ENCODE measurements at regions not wholly inside any gene's neighbourhood (a gene's known extent, or its start where the extent isn't known, plus 50 kb on each side); places are given as distances from the start of the nearest gene placed in this dataset.
A peak's percentile ranks its signal among the peaks of the same experiment; 100 is the strongest.
"Not testable (repeated sequence)": the region's sequence is repeated elsewhere in the genome, so short reads cannot be mapped to it uniquely, and the experiment has no call there.

- H3K27me3 Mint-ChIP-seq = peaks cover 0 to 11% (median 0%) of the 10 kb centered on the region in 5 donors
- H3K4me3 Mint-ChIP-seq = no peak overlapping the region
- no peak for ATAC-seq
- peaks cover 0 to 34% (median 10%) of the 10 kb centered on the region in 9 donors for H3K9me3 Mint-ChIP-seq
- H3K4me1 Mint-ChIP-seq = peaks cover 0 to 7% (median 1%) of the 10 kb centered on the region in 4 donors
- POLR2A ChIA-PET = no interaction called here
- no peak overlapping the region for H3K27ac Mint-ChIP-seq
- H3K36me3 Mint-ChIP-seq = peaks cover 0 to 5% (median 1%) of the 10 kb centered on the region in 3 donors
- DNase-seq = no peak
Observed at GRCh38 chr15:19987389-19988048, 554.1 kb downstream of the GOLGA6L6 start.

- peaks cover 0 to 8% (median under 1%) of the 10 kb centered on the region in 5 donors for H3K27me3 Mint-ChIP-seq
- no peak overlapping the region for H3K27ac Mint-ChIP-seq
- no peak overlapping the region for H3K4me3 Mint-ChIP-seq
- H3K9me3 Mint-ChIP-seq = peaks cover 0 to 40% (median 2%) of the 10 kb centered on the region in 9 donors
- DNase-seq = no peak
- POLR2A ChIA-PET = no interaction called here
- no peak for ATAC-seq
- H3K4me1 Mint-ChIP-seq = peaks cover 0 to 7% (median 1%) of the 10 kb centered on the region in 4 donors
- H3K36me3 Mint-ChIP-seq = peaks cover 0 to 4% (median 1%) of the 10 kb centered on the region in 3 donors
Observed at GRCh38 chr15:19984101-19984500, 557.5 kb downstream of the GOLGA6L6 start.

- no peak overlapping the region for H3K27ac Mint-ChIP-seq
- no peaks in the 10 kb centered on the region for H3K4me1 Mint-ChIP-seq
- POLR2A ChIA-PET = no interaction called here
- H3K36me3 Mint-ChIP-seq = no peaks in the 10 kb centered on the region
- DNase-seq (no peak), ATAC-seq (no peak)
- no peak overlapping the region for H3K4me3 Mint-ChIP-seq
- H3K27me3 Mint-ChIP-seq = peaks cover 0 to 4% (median 0%) of the 10 kb centered on the region in 5 donors
- peaks cover 0 to 17% (median 4%) of the 10 kb centered on the region in 9 donors for H3K9me3 Mint-ChIP-seq
Observed at GRCh38 chr15:19974998-19975397, 566.6 kb downstream of the GOLGA6L6 start.

- H3K27ac Mint-ChIP-seq = peak overlapping the region in 1 of 10 donors; percentile 65
- ATAC-seq (no peak), DNase-seq (no peak)
- H3K4me1 Mint-ChIP-seq = no peaks in the 10 kb centered on the region
- H3K36me3 Mint-ChIP-seq = no peaks in the 10 kb centered on the region
- peaks cover 0 to 15% (median 2%) of the 10 kb centered on the region in 9 donors for H3K9me3 Mint-ChIP-seq
- peaks cover 0 to 4% (median 0%) of the 10 kb centered on the region in 5 donors for H3K27me3 Mint-ChIP-seq
- POLR2A ChIA-PET = no interaction called here
- H3K4me3 Mint-ChIP-seq = no peak overlapping the region
Observed at GRCh38 chr15:19973718-19974117, 567.9 kb downstream of the GOLGA6L6 start.

GRCh38 chr15:19972582-19972981 is 569.0 kb downstream of the GOLGA6L6 start:
- DNase-seq = peak in 2 of 10 donors; percentile 5 to 8
- Mint-ChIP-seq H3K9me3 (peaks cover 0 to 19% (median 2%) of the 10 kb centered on the region in 9 donors), H3K27ac (peak overlapping the region in 1 of 10 donors; percentile 57)
- ATAC-seq, H3K4me1 Mint-ChIP-seq, POLR2A ChIA-PET, H3K4me3 Mint-ChIP-seq, H3K27me3 Mint-ChIP-seq, H3K36me3 Mint-ChIP-seq: not testable (repeated sequence)

GRCh38 chr15:19965574-19965973 is 576.0 kb downstream of the GOLGA6L6 start:
- H3K27me3 Mint-ChIP-seq, H3K27ac Mint-ChIP-seq, H3K4me3 Mint-ChIP-seq, ATAC-seq, DNase-seq, H3K36me3 Mint-ChIP-seq, POLR2A ChIA-PET, H3K4me1 Mint-ChIP-seq: not testable (repeated sequence)
- peaks cover 0 to 19% (median 0%) of the 10 kb centered on the region in 9 donors for H3K9me3 Mint-ChIP-seq

- H3K36me3 Mint-ChIP-seq = not testable (repeated sequence)
Observed at GRCh38 chr15:19964480-19964879, 577.1 kb downstream of the GOLGA6L6 start.

GRCh38 chr15:19956124-19956796 is 585.3 kb downstream of the GOLGA6L6 start:
- peaks cover 0 to 3% (median 0%) of the 10 kb centered on the region in 3 donors for H3K36me3 Mint-ChIP-seq
- peaks cover 0 to 31% (median 8%) of the 10 kb centered on the region in 9 donors for H3K9me3 Mint-ChIP-seq
- ATAC-seq (no peak), DNase-seq (no peak)
- H3K4me3 Mint-ChIP-seq = no peak overlapping the region
- no peak overlapping the region for H3K27ac Mint-ChIP-seq
- H3K4me1 Mint-ChIP-seq = no peaks in the 10 kb centered on the region
- POLR2A ChIA-PET = no interaction called here
- peaks cover 0 to 1% (median 0%) of the 10 kb centered on the region in 5 donors for H3K27me3 Mint-ChIP-seq

More at GRCh38 chr15:19964480-19964879, 577.1 kb downstream of the GOLGA6L6 start:
- ATAC-seq, H3K27ac Mint-ChIP-seq, H3K27me3 Mint-ChIP-seq, DNase-seq, H3K4me1 Mint-ChIP-seq, H3K4me3 Mint-ChIP-seq, POLR2A ChIA-PET: not testable (repeated sequence)
- peaks cover 0 to 27% (median 3%) of the 10 kb centered on the region in 9 donors for H3K9me3 Mint-ChIP-seq

- peaks cover 0 to 35% (median 14%) of the 10 kb centered on the region in 9 donors for H3K9me3 Mint-ChIP-seq
- no peak overlapping the region for H3K27ac Mint-ChIP-seq
- no peak overlapping the region for H3K4me3 Mint-ChIP-seq
- no peak for DNase-seq
- H3K36me3 Mint-ChIP-seq = peaks cover 0 to 4% (median 0%) of the 10 kb centered on the region in 3 donors
- no peak for ATAC-seq
- peaks cover 2 to 29% (median 12%) of the 10 kb centered on the region in 5 donors for H3K27me3 Mint-ChIP-seq
- no peaks in the 10 kb centered on the region for H3K4me1 Mint-ChIP-seq
- POLR2A ChIA-PET = no interaction called here
Observed at GRCh38 chr15:19944261-19944888, 597.2 kb downstream of the GOLGA6L6 start.

GRCh38 chr15:19943515-19943914 is 598.1 kb downstream of the GOLGA6L6 start:
- no peak for ATAC-seq
- Mint-ChIP-seq H3K4me3 (no peak overlapping the region), H3K27ac (no peak overlapping the region), H3K27me3 (peaks cover 2 to 28% (median 11%) of the 10 kb centered on the region in 5 donors), H3K36me3 (peaks cover 0 to 4% (median 0%) of the 10 kb centered on the region in 3 donors), H3K4me1 (no peaks in the 10 kb centered on the region), H3K9me3 (peaks cover 0 to 35% (median 14%) of the 10 kb centered on the region in 9 donors)
- POLR2A ChIA-PET = no interaction called here
- no peak for DNase-seq

GRCh38 chr15:19903281-19903680 is 638.3 kb downstream of the GOLGA6L6 start:
- peaks cover 0 to 22% (median 2%) of the 10 kb centered on the region in 3 donors for H3K36me3 Mint-ChIP-seq
- DNase-seq, H3K27ac Mint-ChIP-seq, ATAC-seq, H3K4me1 Mint-ChIP-seq, H3K4me3 Mint-ChIP-seq, POLR2A ChIA-PET, H3K27me3 Mint-ChIP-seq: not testable (repeated sequence)
- H3K9me3 Mint-ChIP-seq = peaks cover 17 to 31% (median 23%) of the 10 kb centered on the region in 9 donors

GRCh38 chr15:19902388-19902787 is 639.2 kb downstream of the GOLGA6L6 start:
- Mint-ChIP-seq H3K9me3 (peaks cover 17 to 36% (median 23%) of the 10 kb centered on the region in 9 donors), H3K36me3 (peaks cover 0 to 22% (median 2%) of the 10 kb centered on the region in 3 donors)
- POLR2A ChIA-PET, H3K27me3 Mint-ChIP-seq, DNase-seq, H3K4me3 Mint-ChIP-seq, ATAC-seq, H3K4me1 Mint-ChIP-seq, H3K27ac Mint-ChIP-seq: not testable (repeated sequence)

GRCh38 chr15:19901414-19901813 is 640.2 kb downstream of the GOLGA6L6 start:
- H3K27me3 Mint-ChIP-seq, DNase-seq, POLR2A ChIA-PET, H3K27ac Mint-ChIP-seq, H3K4me3 Mint-ChIP-seq, ATAC-seq, H3K4me1 Mint-ChIP-seq: not testable (repeated sequence)
- H3K36me3 Mint-ChIP-seq = peaks cover 0 to 22% (median 2%) of the 10 kb centered on the region in 3 donors
- peaks cover 17 to 41% (median 24%) of the 10 kb centered on the region in 9 donors for H3K9me3 Mint-ChIP-seq
